Posterior vena cava (tissue), 2 donors: ENCODE measurements at regions not wholly inside any gene's neighbourhood (a gene's known extent, or its start where the extent isn't known, plus 50 kb on each side); places are given as distances from the start of the nearest gene placed in this dataset.

Source experiments
- DNase-seq: peaks from one replicate; pipeline ENCODE4 v3.0.0-alpha.2; 2020; ENCODE audit warnings: low spot score
- intact Hi-C, 2 donors: fragments of 100-400 bp; cut with DNase I; formaldehyde crosslinking; loops; one replicate each; pipeline versions ENCODE4 v1.14.1 to v1.14.2; 2022 to 2023
- donor health status: DM: yes; HTN: yes; CAD: no.
- donor health status: DM: yes; HTN: yes; CAD: no.

DNA sequence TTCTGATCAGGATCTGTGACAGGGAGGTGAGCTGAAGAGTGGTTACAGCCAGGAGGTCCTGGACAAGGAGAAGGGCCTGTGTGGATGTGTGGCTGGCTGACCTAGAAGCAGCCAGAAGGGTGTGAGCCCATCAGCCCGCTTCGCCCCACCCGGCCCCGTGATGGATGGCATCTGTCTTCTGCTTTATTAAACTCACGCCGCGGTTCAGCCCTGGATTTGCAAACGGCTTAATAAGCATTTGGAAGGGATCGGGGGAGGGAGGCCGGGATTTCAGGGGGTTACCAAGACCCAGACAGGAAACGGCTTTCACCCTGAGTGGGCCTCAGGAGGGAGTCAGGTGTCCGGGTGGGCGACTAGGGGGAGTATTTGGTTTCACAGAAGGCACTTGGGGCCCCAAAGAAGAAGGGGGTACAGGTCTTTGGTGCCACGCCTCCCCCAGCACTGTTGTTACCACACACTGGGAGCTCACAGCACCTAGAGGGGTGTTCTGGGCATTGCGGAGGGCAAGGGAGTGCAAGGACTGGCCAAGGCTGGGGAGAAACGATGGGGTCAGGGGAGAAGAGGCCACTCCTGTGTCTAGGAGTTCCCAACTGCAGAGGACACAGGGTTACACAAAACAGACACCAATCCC lies 53.8 kb upstream of the FOXP4 start:
- DNase-seq = no peak
- intact Hi-C loops = no loop called here

DNA sequence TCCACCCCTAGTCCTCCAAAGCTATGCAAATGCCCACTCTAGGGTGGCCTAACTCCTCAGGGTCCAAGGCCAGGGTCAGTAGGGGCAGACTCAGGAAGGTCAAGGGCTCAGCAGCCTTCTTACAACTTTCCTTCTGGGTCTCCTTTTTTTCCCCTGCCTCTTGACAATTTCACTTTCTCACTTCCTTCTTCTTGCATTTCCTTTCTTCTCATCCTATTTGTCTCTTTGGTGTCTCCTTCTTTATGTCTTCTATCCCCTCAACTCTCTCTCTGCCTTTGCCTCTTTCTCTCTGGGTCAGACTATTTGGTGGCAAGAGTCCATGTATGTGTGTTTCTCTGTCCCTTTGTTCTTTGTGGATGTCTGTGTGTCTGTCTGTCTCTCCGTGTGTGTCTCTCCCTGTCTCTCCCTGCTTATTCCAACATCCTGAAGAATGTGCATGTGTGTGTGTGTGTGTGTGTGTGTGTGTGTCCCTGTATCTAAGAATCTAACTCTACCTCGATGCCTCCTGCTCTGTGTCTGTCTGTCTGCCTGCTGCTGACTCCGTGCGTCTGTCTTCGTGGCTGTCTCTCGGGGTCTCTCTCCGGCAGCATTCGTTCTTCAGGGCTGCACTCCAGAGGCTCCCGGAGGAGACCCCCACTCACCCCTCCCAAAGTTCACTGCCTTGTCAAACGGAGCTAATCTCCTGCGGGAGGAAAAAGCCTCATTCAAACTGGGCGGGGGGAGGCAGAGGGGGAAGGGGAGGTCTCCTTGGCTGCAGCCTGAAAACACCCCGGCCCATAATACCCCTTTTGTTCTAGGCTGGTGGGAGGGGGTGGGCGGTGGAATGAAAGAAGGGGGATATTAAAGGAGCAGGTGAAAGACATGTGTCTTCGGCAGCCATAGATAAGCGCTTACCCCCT lies 51.7 kb upstream of the FOXP4 start:
- intact Hi-C loops = no loop called here
- no peak for DNase-seq
